H1 (cell line): ENCODE measurements at regions not wholly inside any gene's neighbourhood (a gene's known extent, or its start where the extent isn't known, plus 50 kb on each side); places are given as distances from the start of the nearest gene placed in this dataset.

Source experiments
- BRCA1 ChIP-seq: IDR thresholded peaks from 2 replicates; pipeline ENCODE4 v1.6.1; 2012; ENCODE audit warnings: low read depth, low read length, improper control_type of control experiment
- CBX5 ChIP-seq: fragments of 300-800, 300-1000 bp; sonication (generic); IDR thresholded peaks from 2 replicates; pipeline ENCODE4 v1.7.1; 2016; ENCODE audit warnings: antibody characterized with exemption, low read length, low read depth
- CBX8 ChIP-seq: fragments of 300-800, 300-1000 bp; sonication (generic); IDR thresholded peaks from 2 replicates; pipeline ENCODE4 v1.7.1; 2016; ENCODE audit warnings: low read depth, low read length, borderline replicate concordance
- CEBPB ChIP-seq: IDR thresholded peaks from 2 replicates; pipeline ENCODE4 v1.6.1; 2012; ENCODE audit warnings: low read depth, low read length
- CHD7 ChIP-seq: fragments of 300-600 bp; sonication (generic); IDR thresholded peaks from 2 replicates; pipeline ENCODE4 v1.7.1; 2012; ENCODE audit warnings: low read length, moderate library complexity, mild to moderate bottlenecking, inconsistent platforms; ENCODE audit not compliant: insufficient replicate concordance
- E2F6 ChIP-seq: IDR thresholded peaks from 2 replicates; pipeline ENCODE4 v1.6.1; 2012; ENCODE audit warnings: inconsistent platforms
- KDM5A ChIP-seq: fragments of 200-600 bp; IDR thresholded peaks from 2 replicates; pipeline ENCODE4 v1.7.1; 2012; ENCODE audit warnings: mild to moderate bottlenecking, low read length, inconsistent platforms, mixed read lengths
- POLR2AphosphoS5 ChIP-seq: IDR thresholded peaks from 2 replicates; pipeline ENCODE4 v1.6.1; 2011; ENCODE audit warnings: low read depth, low read length
- SAP30 ChIP-seq: fragments of 300-600 bp; sonication (generic); IDR thresholded peaks from 2 replicates; pipeline ENCODE4 v1.7.1; 2012; ENCODE audit warnings: low read length, moderate library complexity, mild to moderate bottlenecking, inconsistent platforms; ENCODE audit not compliant: insufficient read depth, insufficient replicate concordance
- SP1 ChIP-seq: IDR thresholded peaks from 2 replicates; pipeline ENCODE4 v1.6.1; 2011; ENCODE audit warnings: low read depth, low read length
- USF2 ChIP-seq: IDR thresholded peaks from 2 replicates; pipeline ENCODE4 v1.6.1; 2011; ENCODE audit warnings: low read length, improper control_type of control experiment

GRCh38 chr4:107546638-107547037 lies 173.4 kb downstream of the PAPSS1 start (continued):
- TF ChIP-seq CHD7 = no peak
- no peak for TF ChIP-seq BRCA1
- TF ChIP-seq CBX8 = no peak
- TF ChIP-seq USF2 = no peak
- TF ChIP-seq E2F6 = no peak
- no peak for TF ChIP-seq CBX5
- no peak for TF ChIP-seq CEBPB
- TF ChIP-seq POLR2AphosphoS5 = no peak
- no peak for TF ChIP-seq SP1
- no peak for TF ChIP-seq KDM5A
- TF ChIP-seq SAP30 = no peak
